NCI-H446 treated with DMSO at 0.1 percent for 48 hours (cell line): ENCODE measurements at regions not wholly inside any gene's neighbourhood (a gene's known extent, or its start where the extent isn't known, plus 50 kb on each side); places are given as distances from the start of the nearest gene placed in this dataset.
"Not testable (repeated sequence)": the region's sequence is repeated elsewhere in the genome, so short reads cannot be mapped to it uniquely, and the experiment has no call there.

Source experiments
- DNase-seq: peaks from one replicate; lab custom pipeline; 2025; lab: John Stamatoyannopoulos, UW

DNA sequence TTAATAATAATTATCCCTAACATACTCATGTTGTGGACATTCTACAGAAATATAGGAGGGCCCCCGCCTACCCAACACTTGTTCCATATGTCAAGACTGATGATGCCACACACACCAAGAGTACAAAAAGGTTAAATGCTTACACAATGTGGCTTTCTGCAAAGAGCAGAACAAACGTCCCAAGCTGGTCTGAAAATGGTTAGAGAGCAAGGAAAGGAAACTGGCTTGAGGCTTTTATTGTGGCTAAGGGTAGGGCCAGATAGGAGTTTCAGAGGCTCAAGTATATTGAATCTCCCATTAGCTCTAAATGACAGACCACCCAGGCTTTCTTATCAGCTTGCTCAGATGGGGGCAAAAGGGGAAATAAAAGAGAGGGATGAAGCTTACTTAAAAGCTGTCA lies 134.1 kb upstream of the C1QTNF7 start:
- no peak for DNase-seq

DNA sequence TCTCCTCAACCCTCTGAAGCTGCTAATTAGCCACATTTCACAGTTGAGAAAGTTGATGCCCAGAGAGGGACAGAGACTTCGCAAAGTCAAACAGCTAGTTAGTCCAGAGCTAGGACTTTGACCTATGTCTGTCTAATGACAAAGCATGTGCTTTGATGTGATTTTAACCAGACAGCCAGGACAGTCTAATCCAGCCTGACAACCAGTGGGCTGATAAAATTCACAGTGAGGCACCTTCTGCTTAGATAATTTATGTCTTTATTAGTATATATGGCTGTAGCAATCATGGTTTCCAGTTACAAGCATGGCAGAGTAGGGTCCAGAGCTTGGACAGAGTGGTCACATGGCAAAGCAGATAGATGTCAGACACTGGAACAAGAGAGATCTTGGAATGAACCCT lies 133.6 kb upstream of the C1QTNF7 start:
- no peak for DNase-seq

DNA sequence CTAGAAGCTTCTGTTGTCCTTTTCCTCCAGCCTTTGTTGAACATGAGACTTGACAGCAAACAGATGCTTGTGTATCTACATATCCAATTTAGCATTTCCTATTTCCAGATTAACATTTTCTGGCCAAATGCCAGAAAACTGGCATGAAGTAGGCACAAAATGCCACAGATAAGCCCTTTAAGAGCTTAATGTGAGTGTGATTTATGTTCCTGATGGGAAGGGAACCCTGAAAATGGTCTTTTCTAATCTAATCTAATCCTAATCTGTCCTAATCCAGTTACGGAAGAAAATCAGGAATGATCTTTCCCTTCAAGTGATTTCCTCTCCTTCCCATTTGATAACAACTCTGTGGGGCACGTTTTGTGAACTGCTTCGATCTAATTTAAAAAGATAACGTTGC lies 133.0 kb upstream of the C1QTNF7 start:
- no peak for DNase-seq

DNA sequence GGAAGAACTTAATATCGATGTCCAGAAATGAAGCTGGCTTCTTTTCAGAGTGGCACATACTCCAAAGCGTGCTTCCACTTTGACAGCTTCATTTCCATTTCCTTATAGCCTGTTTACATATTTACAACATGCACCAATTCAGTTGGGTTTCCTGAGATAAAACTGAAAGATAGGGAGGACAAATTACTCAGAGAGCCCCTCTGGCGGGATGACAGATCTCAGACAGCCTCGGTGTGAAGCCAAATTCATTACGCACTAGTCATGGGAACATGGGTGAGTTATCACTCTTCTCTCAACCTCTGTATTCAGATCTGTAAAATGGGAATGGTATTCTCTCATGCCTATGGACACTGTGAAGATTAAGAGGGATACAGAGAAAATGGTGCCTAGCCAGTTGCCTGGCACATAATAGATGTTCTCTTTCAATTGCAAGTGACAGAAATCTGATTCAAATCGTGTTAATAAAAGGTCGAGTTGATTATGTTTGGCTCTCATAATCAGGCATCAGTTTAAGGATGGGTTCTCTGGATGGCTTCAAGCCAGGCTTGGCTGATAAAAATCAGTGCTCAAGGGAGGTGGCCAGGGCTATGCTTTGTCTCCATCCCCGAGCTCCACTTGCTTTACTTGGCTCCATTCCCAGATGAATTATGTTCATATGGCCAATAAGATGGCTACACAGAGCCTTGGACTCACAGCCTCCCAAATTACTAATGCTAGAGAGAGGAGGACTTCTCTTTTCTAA lies 132.2 kb upstream of the C1QTNF7 start:
- peak; percentile 82 for DNase-seq

DNA sequence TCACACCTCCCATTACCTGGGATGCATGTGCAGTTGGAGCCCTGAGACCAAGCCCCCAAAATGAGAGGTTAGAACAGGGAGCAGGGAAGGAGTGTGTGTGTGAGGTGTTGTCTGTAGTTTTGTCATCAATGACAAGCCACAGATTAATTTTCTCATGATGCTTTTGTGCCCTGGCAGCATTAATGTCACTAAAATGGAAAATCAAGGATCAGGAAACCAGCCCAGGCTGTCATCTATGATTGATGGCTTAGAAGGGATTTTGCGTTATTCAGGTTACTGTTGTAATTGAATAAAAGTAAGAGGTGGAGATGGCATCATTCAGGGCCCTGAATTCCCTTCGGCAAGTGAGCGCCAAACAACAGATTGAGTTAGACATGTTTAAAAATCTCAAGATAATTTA lies 130.5 kb upstream of the C1QTNF7 start:
- no peak for DNase-seq

DNA sequence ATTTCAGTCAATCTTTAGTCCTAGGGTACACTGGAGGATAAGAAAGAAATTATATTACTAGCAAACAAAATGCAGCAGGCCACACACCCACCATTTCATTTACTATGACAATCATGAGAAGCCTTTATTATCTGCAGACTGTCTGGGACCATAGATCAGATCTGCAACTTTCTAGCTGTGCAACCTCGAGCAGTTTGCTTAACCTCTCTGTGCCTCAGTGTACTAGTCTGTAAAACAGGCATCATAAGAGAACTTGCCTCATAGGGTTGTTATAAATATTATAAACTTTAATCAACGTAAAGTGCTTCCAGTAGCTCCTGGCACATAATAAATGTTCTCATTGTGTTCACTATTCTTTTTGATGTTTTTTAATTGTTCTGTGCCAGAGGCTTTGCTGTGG lies 128.2 kb upstream of the C1QTNF7 start:
- DNase-seq: no peak

DNA sequence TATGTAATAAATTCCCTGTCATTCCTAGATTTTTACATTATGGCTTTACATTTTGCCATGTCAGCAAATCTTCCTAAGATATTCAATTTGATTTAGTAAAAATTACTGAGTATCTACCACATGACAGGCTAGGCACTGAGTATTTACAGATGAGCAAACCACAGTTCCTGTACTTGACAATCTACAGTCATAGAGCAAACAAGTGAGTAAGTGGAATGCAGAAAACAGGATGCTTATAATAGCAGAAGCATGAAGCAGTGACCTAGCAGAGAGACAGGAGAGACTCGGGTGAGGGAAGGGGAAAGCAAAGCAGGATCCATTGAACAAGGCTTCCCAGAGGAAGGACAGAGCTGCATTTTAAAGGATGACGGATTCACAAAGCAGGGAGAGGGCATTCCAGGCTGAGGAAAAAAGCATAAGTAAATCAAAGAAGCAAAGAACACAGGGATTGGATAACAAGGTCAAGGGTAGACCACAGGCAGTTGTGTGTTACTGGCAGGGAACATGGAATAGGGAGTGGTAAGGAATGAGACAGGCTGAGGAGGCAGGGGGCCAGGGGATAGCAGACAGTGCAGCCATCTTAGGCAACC lies 124.7 kb upstream of the C1QTNF7 start:
- no peak for DNase-seq

DNA sequence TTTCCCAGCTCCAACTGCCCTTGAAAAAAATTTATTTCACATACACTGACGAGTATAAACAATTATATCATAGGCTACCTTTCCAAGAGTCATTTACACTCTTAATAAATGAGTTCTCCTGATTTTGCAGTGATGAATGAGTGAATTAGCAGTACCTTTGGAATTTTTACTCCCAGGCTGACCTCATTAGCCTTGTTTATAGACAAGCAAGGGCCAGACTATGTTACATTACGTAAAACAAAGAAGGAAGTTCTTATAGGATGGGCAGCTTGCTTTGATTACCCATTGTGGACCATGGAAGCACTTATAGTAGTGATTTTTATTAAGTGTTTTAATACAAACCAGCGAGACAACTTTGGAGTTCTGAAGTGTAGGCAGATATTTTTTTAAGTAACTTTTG lies 112.9 kb upstream of the C1QTNF7 start:
- DNase-seq: no peak

DNA sequence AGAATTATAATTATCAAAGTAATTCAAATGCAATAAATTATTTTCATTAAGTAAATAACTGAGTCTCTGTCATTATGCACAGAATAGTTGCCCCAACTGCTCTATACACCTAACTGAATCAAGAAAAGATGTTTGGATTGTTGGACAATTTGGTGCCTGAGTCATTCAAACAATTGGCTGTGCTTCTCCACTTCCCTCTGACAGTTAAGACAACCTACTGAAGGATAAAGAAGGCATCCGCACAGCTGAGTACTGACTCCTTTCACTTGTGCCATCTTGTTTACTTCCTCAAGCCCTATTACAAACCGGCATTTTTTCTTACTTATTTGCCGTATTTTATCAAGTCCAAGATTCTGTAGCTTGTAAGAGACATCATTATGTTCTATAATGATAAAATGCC lies 110.6 kb upstream of the C1QTNF7 start:
- no peak for DNase-seq

DNA sequence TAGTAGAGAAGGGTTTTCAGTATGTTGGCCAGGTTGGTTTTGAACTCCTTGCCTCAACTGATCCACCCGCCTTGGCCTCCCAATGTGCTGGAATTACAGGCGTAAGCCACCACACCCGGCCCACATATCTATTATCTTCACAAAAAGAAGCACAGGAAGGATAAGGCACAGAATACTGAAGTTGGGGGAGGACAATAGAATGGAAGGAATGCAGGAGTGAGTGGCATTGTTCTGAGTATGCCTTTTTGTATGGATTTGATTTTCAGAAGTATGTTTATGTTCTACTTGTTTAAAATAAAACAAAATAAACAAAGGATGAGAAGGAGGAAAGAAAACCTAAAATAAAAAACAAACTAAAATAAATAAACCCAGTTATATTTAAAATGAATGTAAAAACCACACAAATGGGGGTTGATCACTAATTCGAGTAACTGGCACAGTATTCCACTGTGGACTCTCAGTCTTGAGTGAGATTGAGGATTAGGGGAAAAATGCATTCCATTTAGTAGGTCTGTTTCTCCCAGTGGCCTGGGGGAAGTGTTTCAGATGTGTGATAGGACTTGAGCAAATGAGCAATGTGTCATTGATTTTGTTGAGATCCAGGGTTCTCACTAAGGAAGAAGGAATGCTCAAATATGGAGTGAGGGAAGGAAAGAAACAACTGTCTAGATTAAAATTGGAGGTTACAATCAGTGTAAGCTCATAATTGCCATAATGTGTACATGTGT lies 109.0 kb upstream of the C1QTNF7 start:
- no peak for DNase-seq

DNA sequence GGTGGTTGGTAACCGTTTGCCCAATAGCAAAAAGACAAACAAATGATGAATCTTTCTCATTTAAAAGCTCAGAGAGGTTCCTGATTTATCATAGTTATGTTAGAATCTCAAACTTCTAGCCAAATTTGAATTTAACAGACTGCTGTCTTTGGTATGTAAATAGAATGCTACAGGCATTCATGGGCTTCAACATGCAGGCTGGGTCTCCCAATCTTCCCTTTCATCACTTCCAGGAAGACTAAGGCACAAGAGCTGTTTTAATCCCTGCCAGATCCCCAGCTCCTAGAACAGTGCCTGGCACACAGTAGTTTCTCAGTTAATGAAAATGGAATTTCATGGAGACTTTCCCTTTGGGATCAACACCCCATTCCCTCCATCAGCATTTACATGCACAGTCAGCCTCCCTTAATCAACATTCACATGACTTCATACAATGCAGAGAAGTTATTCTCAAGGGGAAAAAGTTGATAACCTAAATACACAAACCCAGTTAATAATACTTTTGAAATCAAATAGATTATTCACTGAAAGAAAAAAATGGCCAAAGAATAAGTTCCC lies 107.6 kb upstream of the C1QTNF7 start:
- no peak for DNase-seq

DNA sequence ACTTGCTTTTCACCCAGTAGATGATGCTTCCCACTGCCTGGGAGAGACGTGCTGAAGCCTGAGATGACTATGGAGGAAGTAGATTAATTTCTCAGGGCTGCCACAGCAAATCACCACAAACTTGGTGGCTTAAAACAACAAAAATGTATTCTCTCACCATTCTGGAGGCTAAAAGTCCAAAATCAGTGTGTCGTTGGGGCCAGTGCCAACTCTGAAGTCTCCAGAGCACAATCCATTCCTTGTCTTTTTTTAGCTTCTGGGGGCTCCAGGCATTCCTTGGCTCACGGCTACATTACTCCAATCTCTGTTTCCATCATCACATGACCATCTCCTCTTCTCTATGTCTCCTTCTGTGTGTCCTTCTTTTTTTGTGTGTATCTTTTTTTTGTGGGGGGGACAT lies 105.8 kb upstream of the C1QTNF7 start:
- no peak for DNase-seq

DNA sequence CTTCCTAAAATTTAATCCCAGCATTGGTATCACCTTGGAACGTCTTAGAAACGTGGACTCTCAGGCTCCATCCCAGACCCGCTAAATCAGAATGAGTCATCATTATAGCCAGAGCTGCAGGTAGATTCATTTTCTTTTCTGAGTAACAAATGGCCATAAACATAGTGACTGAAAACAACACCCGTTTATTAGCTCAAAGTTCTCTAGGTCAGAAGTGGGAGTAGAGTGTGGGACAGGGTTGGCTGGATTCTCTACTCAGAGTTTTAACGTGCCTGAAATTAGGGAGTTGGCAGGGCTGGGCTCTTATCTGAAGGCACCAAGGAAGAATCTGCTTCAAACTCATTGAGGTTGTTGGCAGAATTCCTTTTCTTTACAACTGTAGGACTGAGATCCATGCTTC lies 101.8 kb upstream of the C1QTNF7 start:
- DNase-seq: no peak

DNA sequence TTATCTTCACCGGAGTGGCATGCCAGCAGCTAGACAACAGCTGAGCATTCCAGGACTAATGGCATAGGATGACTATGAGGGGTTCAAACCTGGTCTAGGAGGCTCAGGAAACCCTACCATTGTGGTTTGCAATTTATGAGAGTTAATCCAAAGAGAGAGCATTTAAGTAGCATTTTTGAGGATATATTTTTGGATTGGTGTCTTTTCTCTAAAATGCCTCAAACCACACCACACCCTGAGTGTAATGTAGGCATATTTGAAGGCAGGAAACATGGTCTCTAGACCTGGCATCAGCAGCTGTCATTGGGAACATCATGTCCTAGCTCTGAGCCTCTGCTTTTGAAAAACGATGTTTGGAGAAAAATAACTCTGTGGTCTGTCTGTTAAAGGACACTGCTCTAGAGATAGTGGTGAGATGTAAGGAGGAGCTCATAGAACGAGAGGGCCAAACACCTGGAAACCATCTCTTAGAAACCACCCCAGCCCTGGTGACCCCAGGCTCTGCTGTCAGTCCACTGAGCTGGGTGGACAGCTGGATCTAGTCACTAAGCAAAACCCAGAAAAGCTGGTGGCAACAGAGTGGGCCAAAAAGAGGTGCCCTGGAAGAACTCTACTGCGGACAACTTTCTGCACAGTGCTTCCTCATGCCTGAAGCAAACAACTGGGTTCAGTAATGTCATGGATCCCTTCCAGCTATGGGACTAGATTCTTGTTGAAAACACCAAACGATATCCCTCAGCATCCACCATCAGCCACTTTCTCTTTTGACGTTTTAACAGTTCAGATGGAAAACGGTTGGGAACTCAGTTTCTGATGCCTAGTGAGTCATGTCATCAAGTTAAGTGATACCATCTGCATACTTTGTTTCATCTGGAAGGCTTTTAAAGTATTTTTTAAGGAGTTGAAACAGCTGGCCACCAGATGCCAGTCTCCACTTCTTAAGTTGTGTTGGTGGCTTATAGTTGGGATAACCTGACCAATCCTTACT lies 100.2 kb upstream of the C1QTNF7 start:
- DNase-seq: no peak

DNA sequence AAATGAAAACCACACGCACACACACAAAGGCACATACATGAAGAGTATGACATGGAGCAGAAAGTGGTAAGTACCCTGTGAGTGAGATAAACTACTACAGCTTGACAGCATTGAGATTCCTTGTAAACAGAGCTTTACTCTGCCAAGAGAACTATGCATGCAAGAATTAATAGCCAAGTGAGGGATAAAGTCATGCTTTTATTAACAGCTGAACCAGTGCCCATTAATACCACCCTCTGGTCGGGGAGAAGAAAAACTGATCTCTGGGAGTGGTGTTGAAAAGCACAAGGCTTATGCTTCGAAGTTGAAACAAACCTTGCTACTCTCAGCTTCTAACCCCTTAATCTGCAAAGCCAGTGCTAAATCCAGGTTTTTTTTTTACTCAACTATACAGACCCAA lies 95.9 kb upstream of the C1QTNF7 start:
- DNase-seq: peak; percentile 86

DNA sequence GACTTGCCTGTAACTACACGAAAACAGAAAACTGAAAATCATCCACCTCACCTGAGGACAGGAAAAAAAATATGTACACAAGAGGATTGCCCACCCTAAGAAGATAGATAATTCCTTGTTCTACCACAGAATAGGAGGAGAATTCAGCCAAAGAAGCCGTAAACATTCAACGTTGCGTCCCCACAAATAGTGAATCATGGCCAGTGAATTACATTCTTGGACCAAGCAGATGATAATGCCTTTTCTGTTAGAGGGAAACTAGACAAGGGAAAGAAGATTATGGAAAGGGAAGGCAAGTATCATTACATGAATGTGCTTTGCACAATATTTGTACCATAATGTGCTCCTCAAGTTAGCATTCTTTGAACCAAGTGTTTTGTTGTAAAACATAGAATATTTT lies 95.5 kb upstream of the C1QTNF7 start:
- no peak for DNase-seq

DNA sequence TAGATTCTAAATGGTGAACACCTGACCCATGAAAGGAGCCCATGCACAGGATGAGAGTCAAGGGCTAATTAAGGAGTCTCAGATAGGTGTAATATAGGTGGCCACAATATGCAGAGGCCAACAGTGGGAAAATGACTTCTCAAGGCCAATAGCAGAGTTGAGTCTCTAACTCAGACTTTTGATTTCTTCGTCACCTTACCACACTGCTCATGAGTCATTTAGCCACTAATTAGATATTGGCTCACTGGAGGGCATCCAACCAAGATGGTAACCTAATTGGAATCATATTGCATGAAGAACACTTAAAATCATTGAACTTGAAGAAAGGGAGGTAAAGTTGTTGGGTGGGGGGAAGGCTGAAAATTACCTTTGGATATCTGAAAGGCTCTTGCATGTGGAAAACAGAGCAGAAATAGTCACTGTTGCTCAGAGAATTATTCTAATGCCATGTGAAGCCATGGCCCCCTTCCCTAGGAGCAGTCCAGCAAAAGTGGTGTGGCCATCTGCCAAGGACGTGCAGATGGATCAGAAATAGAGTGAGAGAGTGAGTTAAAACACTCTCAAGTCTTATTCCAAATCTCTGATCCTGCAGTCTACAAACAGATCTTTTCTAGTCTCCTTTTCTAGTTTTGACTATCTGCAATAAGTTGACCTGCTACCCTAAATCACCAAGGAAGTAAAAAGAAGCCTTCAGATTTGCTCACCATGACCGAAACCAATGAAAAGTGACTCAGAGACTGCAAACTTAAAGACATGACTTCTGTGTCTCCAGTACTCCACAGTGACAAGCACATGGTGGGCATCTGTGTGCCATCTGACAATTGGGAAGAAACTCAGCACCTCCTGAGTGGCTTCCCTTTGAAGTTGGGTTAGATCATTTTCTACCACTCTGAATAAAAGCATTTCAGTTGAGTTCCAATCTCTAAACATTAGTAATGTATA lies 93.9 kb upstream of the C1QTNF7 start:
- peak; percentile 77 for DNase-seq

DNA sequence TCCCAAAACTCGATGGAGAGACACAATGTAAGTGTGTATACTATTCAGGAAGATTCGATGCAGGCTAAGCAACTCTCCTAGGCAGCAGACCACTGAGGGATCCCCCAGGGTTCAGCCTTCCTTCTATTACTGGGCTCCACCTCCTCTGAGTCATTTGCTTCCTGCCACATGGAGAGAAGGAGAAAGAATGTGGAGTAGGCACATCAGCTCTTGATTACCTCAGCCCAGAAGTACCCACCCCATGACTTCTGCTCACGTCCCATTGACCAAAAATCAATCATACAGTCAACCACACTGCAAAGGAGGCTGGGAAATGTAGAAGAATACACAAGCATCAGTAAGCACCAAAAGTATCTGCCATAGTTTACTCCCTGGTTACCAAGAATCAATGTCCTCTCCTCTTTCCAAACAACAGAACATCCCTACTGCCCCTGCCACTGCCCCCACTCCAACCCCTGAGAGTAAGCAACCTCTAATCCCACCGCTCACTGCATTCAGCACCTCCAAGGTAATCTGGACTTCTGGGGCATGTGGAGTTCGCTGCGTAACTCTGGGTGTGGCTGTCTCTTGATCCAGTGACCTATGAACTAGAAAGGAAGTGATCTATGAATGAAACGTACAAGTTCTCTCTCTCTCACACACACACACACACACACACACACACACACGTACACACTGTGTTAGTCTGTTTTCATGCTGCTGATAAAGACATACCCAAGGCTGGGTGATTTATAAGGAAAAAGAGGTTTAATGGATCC lies 91.2 kb upstream of the C1QTNF7 start:
- DNase-seq: no peak

DNA sequence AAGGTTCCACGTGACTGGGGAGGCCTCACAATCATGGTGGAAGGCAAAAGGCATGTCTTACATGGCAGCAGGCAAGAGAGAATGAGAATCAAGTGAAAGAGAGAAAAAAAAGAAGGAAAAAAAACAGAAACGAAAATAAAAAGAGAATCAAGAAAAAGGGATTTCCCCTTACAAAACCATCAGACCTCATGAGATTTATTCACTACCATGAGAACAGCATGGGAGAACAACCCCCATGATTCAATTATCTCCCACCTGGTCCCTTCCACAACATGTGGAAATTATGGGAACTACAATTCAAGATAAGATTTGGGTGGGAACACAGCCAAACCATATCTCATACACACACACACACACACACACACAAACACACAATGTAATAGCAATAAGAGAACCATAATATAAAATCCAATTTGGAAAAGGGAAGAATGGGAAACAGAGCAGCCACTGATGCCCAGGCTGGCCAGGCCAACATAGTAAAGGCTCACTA lies 90.6 kb upstream of the C1QTNF7 start:
- DNase-seq: not testable (repeated sequence)

DNA sequence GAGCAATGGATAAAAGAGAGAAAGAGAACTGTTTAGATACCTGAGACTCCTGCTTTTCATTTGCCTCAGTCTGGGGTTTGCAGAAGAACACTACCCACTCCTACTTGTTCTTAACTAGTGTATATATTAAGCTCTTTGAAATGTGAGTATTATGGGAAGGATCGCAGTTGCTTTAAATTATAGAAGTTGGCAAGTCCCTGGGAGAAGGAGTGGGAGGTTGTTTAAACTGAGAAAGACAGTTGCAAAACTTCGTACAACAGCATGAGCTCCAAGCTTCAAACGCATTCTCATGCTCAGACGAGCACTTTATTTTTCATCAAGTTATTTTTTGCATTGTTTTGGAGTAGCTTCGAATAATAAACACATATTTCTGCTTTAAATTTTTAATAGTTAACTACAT lies 88.1 kb upstream of the C1QTNF7 start:
- DNase-seq: no peak
